ENCODE measurements at regions not wholly inside any gene's neighbourhood (a gene's known extent, or its start where the extent isn't known, plus 50 kb on each side); places are given as distances from the start of the nearest gene placed in this dataset.

DNA sequence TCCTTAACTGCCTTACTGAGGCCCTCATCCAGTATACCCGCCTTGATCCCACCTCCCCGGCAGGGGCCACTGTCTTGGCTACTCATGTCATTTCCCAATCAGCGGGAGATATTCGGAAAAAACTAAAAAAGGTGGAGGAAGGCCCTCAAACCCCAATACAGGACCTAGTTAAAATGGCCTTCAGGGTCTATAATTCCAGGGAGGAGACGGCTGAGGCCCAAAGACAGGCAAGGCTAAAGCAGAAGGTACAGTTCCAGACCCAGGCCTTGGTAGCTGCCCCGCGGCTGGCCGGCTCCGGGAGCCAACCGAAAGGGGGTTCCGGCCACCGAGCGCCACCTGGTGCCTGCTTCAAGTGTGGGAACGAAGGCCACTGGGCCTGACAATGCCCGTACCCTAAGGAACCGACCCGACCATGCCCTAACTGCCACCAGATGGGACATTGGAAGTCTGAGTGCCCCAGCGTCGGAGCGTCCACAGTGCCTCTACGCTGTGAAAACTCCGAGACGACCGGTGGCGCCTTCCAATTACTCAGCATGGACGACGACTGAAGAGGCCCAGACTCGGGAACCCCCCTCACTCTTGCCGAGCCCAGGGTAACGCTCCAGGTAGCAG lies 959.6 kb downstream of the RPA4 start:
- Histone ChIP-seq H4K20me1 (replicated peaks; ENCODE audit: control insufficient read depth, extremely low read depth, insufficient read depth, low read length) (no peaks in the 10 kb centered on the region), H3K27ac (ENCODE audit: insufficient read depth, low read depth, low read length) (no peak overlapping the region), H2AFZ (ENCODE audit: low read depth, low read length) (no peak overlapping the region), H3K4me3 (replicated peaks in 1 of 3; ENCODE audit: insufficient read depth in 1 of 3, low read depth in 1 of 3, low read length in 3 of 3) (no peak overlapping the region), H3K9me3 (replicated peaks; ENCODE audit: control insufficient read depth, insufficient read depth, low read length) (no peaks in the 10 kb centered on the region), H3K27me3 (ENCODE audit: control insufficient read depth in 2 of 2, insufficient read depth in 2 of 2, low read length in 2 of 2) (no peaks in the 10 kb centered on the region), H3K9ac (replicated peaks; ENCODE audit: extremely low read depth, insufficient read depth, low read length) (no peak overlapping the region), H3K4me1 (ENCODE audit: control insufficient read depth, extremely low read depth, insufficient read depth, low read length) (no peaks in the 10 kb centered on the region), H3K9me1 (replicated peaks; ENCODE audit: control insufficient read depth, extremely low read depth, insufficient read depth, low read length) (no peaks in the 10 kb centered on the region), H3K4me2 (ENCODE audit: insufficient read depth, low read length) (no peak overlapping the region), H3K79me2 (ENCODE audit: control insufficient read depth, insufficient read depth, low read length) (no peaks in the 10 kb centered on the region), H3K36me3 (ENCODE audit: control insufficient read depth in 2 of 2, extremely low read depth in 1 of 2, insufficient read depth in 2 of 2, low read length in 2 of 2) (no peaks in the 10 kb centered on the region)
- DNase-seq (ENCODE audit: low read depth, low spot score) (no peak), FAIRE-seq (no peak)
- CTCF ChIA-PET: no interaction called here
- dilution Hi-C loops (cut with MboI; ENCODE audit: extremely low pct_ligation_motif_present, low sequenced_read_pairs): no loop called here
- POLR2A ChIA-PET: no interaction called here
- no TSS peak for BruUV-seq (replicated peaks)
- TF ChIP-seq MYC (IDR thresholded peaks at IDR 0.05; ENCODE audit: low read depth, low read length) (no peak), GATA2 (IDR thresholded peaks at IDR 0.05; ENCODE audit: insufficient read depth, insufficient read length, low read depth, low read length) (no peak), MAX (IDR thresholded peaks at IDR 0.05; ENCODE audit: insufficient read depth, insufficient read length) (no peak), FOS (IDR thresholded peaks at IDR 0.05; ENCODE audit: borderline replicate concordance, insufficient read depth, low read length) (no peak), EZH2 (IDR thresholded peaks at IDR 0.05; ENCODE audit: borderline replicate concordance, low read depth, low read length, severe bottlenecking) (no peak), POLR2AphosphoS5 (IDR thresholded peaks at IDR 0.05; ENCODE audit: insufficient read depth, low read depth, low read length) (no peak), JUN (IDR thresholded peaks at IDR 0.05; ENCODE audit: borderline replicate concordance, insufficient read depth, insufficient read length, low read depth) (no peak), POLR2A (IDR thresholded peaks at IDR 0.05; ENCODE audit: low read depth, low read length) (no peak)
- TF ChIP-seq, protein P1, sequence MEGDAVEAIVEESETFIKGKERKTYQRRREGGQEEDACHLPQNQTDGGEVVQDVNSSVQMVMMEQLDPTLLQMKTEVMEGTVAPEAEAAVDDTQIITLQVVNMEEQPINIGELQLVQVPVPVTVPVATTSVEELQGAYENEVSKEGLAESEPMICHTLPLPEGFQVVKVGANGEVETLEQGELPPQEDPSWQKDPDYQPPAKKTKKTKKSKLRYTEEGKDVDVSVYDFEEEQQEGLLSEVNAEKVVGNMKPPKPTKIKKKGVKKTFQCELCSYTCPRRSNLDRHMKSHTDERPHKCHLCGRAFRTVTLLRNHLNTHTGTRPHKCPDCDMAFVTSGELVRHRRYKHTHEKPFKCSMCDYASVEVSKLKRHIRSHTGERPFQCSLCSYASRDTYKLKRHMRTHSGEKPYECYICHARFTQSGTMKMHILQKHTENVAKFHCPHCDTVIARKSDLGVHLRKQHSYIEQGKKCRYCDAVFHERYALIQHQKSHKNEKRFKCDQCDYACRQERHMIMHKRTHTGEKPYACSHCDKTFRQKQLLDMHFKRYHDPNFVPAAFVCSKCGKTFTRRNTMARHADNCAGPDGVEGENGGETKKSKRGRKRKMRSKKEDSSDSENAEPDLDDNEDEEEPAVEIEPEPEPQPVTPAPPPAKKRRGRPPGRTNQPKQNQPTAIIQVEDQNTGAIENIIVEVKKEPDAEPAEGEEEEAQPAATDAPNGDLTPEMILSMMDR (IDR thresholded peaks at IDR 0.05; ENCODE audit: extremely low read depth in 1 of 2, insufficient read depth in 1 of 2, low read depth in 1 of 2, low read length in 2 of 2): no peak
- intact Hi-C loops (cut with micrococcal nuclease): no loop called here
